ENCODE measurements at regions not wholly inside any gene's neighbourhood (a gene's known extent, or its start where the extent isn't known, plus 50 kb on each side); places are given as distances from the start of the nearest gene placed in this dataset.

DNA sequence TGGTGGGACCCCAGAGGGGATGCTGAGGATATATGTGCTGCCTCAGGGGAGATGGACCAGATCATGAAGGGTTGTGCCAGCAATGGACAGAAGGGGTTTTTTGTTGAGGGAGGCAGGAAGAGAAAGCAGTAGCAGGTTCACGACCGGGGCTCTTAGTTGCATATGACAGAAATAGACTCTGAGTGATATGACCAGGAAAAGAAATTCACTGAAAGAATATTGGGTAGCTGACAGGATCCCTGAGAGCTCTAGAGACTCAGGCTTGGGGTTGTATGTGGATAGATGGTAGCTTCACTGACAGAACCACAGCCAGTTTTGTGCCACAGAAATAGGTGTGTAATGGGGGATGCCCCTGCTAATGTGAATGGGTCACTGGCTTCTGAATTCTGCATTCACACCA, 241.6 kb downstream of the ZNF621 start:
- H3K36me3 Mint-ChIP-seq (ENCODE audit: low read depth) = no peaks in the 10 kb centered on the region
- ATAC-seq = no peak
- H3K9me3 Mint-ChIP-seq = peaks cover 5% of the 10 kb centered on the region
- peaks cover 6% of the 10 kb centered on the region for H3K27me3 Mint-ChIP-seq
- no peaks in the 10 kb centered on the region for H3K4me1 Mint-ChIP-seq
- DNase-seq = no peak
- no peak overlapping the region for H3K4me3 Mint-ChIP-seq
- H3K27ac Mint-ChIP-seq = no peak overlapping the region

- DNase-seq (no peak), ATAC-seq (no peak)
- H3K36me3 Mint-ChIP-seq (ENCODE audit: low read depth) = no peaks in the 10 kb centered on the region
- H3K4me1 Mint-ChIP-seq = no peaks in the 10 kb centered on the region
- H3K9me3 Mint-ChIP-seq = peaks cover 1% of the 10 kb centered on the region
- no peak overlapping the region for H3K4me3 Mint-ChIP-seq
- peaks cover 3% of the 10 kb centered on the region for H3K27me3 Mint-ChIP-seq
- no peak overlapping the region for H3K27ac Mint-ChIP-seq
These were observed 243.3 kb downstream of the ZNF621 start for GRCh38 chr3:40768046-40768445.

DNA sequence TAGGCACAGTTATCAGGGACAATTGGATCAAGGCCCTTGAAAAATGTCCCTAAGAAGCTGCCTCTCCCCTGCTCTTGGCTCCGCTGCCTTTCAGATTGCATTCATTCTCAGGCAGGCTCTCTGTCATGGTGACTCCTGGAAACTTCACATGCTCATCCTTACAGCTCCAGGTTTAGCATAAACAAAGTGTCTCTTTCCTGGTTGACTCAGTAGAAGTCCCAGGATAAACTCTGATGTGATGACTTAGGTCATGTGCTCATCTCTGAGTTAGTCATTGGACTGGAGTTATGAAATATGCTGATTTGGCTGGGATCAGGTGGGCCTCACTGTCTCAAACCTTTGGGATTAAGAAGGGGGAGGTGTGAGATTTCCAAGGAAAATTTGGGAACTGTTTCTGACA, 243.8 kb downstream of the ZNF621 start:
- no peak overlapping the region for H3K27ac Mint-ChIP-seq
- DNase-seq = no peak
- H3K36me3 Mint-ChIP-seq (ENCODE audit: low read depth) = no peaks in the 10 kb centered on the region

DNA sequence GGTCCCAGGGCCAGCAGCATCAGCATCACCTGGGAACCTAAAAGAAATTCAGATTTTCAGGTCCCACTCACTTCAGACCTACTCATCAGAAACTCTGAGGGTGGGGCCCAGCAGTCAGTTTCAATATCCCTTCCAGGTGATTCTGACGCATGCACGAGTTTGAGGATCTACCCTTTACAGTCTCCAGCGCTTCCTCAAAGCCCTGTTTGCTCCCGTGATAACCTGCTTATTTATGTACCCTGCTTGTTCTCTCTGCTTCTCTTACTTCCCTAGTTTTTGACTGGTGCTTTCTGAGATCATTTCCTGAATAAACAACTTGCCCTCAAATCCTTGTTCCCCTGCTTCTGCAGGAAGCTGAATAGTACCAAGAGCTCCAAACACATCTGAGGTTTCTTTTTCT, 245.3 kb downstream of the ZNF621 start:
- Mint-ChIP-seq H3K4me3 (no peak overlapping the region), H3K9me3 (no peaks in the 10 kb centered on the region), H3K27ac (no peak overlapping the region), H3K4me1 (no peaks in the 10 kb centered on the region), H3K27me3 (no peaks in the 10 kb centered on the region), H3K36me3 (ENCODE audit: low read depth) (no peaks in the 10 kb centered on the region)
- ATAC-seq (no peak), DNase-seq (no peak)

More for the DNA sequence above, 243.8 kb downstream of the ZNF621 start:
- Mint-ChIP-seq H3K27me3 (peaks cover 2% of the 10 kb centered on the region), H3K4me3 (no peak overlapping the region), H3K4me1 (no peaks in the 10 kb centered on the region), H3K9me3 (no peaks in the 10 kb centered on the region)
- ATAC-seq = no peak

DNA sequence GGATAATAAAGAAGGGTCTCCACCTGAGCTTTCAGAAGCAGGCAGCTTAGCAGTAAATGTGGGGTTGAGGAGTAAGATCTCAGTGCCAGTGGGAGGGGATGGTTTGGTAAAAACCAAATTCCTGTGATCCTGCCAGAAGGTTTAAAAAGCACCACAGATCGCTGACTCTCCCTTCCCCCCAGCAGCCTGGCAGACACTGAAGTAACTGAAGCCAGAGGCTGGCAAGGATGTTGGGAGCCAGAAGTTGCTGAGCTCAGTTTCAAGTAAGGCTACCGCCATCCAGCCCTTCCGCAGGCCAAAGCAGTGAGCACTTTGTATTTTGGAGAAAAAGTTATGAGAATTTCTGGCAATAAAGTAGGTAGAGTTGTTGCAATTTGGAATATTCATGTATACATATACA, 246.4 kb downstream of the ZNF621 start:
- Mint-ChIP-seq H3K27me3 (no peaks in the 10 kb centered on the region), H3K4me3 (no peak overlapping the region), H3K9me3 (no peaks in the 10 kb centered on the region), H3K27ac (no peak overlapping the region), H3K36me3 (ENCODE audit: low read depth) (no peaks in the 10 kb centered on the region), H3K4me1 (no peaks in the 10 kb centered on the region)
- no peak for ATAC-seq
- no peak for DNase-seq

- Mint-ChIP-seq H3K4me1 (no peaks in the 10 kb centered on the region), H3K36me3 (ENCODE audit: low read depth) (no peaks in the 10 kb centered on the region), H3K27ac (no peak overlapping the region), H3K27me3 (peaks cover 8% of the 10 kb centered on the region), H3K4me3 (no peak overlapping the region), H3K9me3 (no peaks in the 10 kb centered on the region)
- ATAC-seq (no peak), DNase-seq (no peak)
These were observed 254.3 kb downstream of the ZNF621 start for GRCh38 chr3:40779039-40779438.

DNA sequence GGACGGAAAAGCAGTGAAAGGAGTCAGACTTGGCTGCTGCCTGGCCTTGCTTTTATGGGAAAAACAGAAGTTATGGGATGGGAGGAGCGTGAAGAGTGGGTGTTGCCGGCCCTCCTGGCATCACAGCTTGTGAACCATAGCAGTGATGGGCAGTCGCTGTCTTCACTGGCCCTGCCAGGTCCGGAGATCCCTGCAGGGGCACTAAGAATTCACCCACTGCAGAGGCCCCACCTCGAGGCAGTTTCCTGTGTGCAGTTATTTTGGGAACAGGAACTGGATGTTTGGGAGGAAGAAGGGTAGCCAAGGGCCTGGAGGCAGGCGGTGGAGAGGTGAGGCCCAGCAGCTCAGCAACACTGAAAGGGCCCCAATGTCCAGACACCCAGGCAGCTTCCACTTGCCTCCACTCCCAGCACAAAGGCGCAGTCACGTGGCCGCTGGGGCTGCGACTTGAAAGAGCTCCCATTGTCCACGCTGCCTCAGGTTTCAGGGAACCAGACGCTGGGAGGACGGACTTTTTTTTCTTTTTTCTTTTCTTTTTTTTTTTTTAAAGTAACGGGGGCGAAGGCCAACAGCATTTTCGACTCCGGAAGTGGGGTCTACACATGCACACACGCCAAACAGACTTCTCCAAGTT, 255.6 kb downstream of the ZNF621 start:
- Mint-ChIP-seq H3K27ac (no peak overlapping the region), H3K4me3 (no peak overlapping the region)

GRCh38 chr3:40780925-40781406, 256.2 kb downstream of the ZNF621 start:
- no peaks in the 10 kb centered on the region for H3K9me3 Mint-ChIP-seq
- no peak overlapping the region for H3K27ac Mint-ChIP-seq
- DNase-seq (no peak), ATAC-seq (no peak)
- peaks cover 8% of the 10 kb centered on the region for H3K27me3 Mint-ChIP-seq
- no peak overlapping the region for H3K4me3 Mint-ChIP-seq
- no peaks in the 10 kb centered on the region for H3K36me3 Mint-ChIP-seq (ENCODE audit: low read depth)
- H3K4me1 Mint-ChIP-seq = no peaks in the 10 kb centered on the region

More for the DNA sequence above, 255.6 kb downstream of the ZNF621 start:
- Mint-ChIP-seq H3K9me3 (no peaks in the 10 kb centered on the region), H3K4me1 (no peaks in the 10 kb centered on the region), H3K36me3 (ENCODE audit: low read depth) (no peaks in the 10 kb centered on the region), H3K27me3 (peaks cover 8% of the 10 kb centered on the region)
- DNase-seq = no peak
- no peak for ATAC-seq

GRCh38 chr3:40782111-40782721, 257.5 kb downstream of the ZNF621 start:
- ATAC-seq (peak; percentile 43), DNase-seq (no peak)
- H3K4me1 Mint-ChIP-seq = no peaks in the 10 kb centered on the region
- no peak overlapping the region for H3K4me3 Mint-ChIP-seq
- H3K27ac Mint-ChIP-seq = no peak overlapping the region
- peaks cover 2% of the 10 kb centered on the region for H3K27me3 Mint-ChIP-seq
- H3K9me3 Mint-ChIP-seq = peaks cover 6% of the 10 kb centered on the region
- H3K36me3 Mint-ChIP-seq (ENCODE audit: low read depth) = no peaks in the 10 kb centered on the region

DNA sequence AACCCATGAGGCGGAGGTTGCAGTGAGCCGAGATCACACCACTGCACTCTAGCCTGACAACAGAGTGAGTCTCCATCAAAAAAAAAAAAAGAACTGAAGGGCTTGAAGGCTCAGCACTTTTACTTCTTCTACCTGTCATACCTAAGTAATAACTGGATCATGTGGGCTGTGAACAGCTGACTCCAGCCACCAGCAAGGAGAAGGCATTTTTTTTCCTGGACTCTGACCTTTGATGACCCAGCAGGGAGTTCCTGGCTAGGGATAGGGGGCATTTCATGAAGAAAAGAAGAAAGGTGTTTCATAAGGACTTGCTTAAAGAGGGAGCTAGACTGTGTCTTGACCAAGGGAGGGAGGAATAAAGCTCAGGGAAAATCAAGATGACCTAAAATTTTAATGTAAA, 266.0 kb downstream of the ZNF621 start:
- no peaks in the 10 kb centered on the region for H3K4me1 Mint-ChIP-seq
- ATAC-seq (no peak), DNase-seq (no peak)
- H3K9me3 Mint-ChIP-seq = peaks cover 11% of the 10 kb centered on the region
- H3K4me3 Mint-ChIP-seq = no peak overlapping the region
- H3K27ac Mint-ChIP-seq = no peak overlapping the region
- H3K36me3 Mint-ChIP-seq (ENCODE audit: low read depth) = no peaks in the 10 kb centered on the region
- peaks cover 8% of the 10 kb centered on the region for H3K27me3 Mint-ChIP-seq

- no peak overlapping the region for H3K4me3 Mint-ChIP-seq
- no peaks in the 10 kb centered on the region for H3K36me3 Mint-ChIP-seq (ENCODE audit: low read depth)
- no peak for DNase-seq
- peaks cover 5% of the 10 kb centered on the region for H3K9me3 Mint-ChIP-seq
- no peak overlapping the region for H3K27ac Mint-ChIP-seq
- no peaks in the 10 kb centered on the region for H3K4me1 Mint-ChIP-seq
- peaks cover 8% of the 10 kb centered on the region for H3K27me3 Mint-ChIP-seq
- no peak for ATAC-seq
These were observed 269.0 kb downstream of the ZNF621 start for GRCh38 chr3:40793730-40794129.

DNA sequence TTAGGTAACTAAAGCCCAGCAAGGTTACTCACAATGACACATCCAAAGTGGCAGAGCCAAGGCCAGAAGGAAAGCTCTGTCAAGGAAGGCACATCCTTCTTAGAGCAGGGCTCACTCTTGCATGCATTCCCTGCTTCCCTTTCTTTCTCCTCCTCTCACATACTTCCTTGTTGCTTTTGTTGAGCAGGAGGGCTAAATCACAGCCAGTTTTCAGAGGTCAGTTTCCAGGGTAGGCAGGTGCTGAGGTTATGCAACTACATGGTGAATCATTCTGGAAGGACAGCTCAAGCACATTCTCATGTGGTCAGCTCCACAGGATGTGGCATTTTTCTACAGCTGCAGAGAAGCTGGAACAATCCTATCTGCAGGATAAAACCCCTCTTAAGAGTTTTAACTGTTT, 275.6 kb downstream of the ZNF621 start:
- H3K4me3 Mint-ChIP-seq = no peak overlapping the region
- H3K4me1 Mint-ChIP-seq = no peaks in the 10 kb centered on the region
- H3K36me3 Mint-ChIP-seq (ENCODE audit: low read depth) = no peaks in the 10 kb centered on the region
- H3K27me3 Mint-ChIP-seq = peaks cover 7% of the 10 kb centered on the region
- DNase-seq (no peak), ATAC-seq (no peak)
- no peak overlapping the region for H3K27ac Mint-ChIP-seq
- no peaks in the 10 kb centered on the region for H3K9me3 Mint-ChIP-seq

GRCh38 chr3:40801284-40801741, 276.6 kb downstream of the ZNF621 start:
- Mint-ChIP-seq H3K27ac (no peak overlapping the region), H3K4me3 (no peak overlapping the region), H3K27me3 (peaks cover 7% of the 10 kb centered on the region), H3K9me3 (no peaks in the 10 kb centered on the region), H3K36me3 (ENCODE audit: low read depth) (no peaks in the 10 kb centered on the region), H3K4me1 (no peaks in the 10 kb centered on the region)
- ATAC-seq (no peak), DNase-seq (no peak)

DNA sequence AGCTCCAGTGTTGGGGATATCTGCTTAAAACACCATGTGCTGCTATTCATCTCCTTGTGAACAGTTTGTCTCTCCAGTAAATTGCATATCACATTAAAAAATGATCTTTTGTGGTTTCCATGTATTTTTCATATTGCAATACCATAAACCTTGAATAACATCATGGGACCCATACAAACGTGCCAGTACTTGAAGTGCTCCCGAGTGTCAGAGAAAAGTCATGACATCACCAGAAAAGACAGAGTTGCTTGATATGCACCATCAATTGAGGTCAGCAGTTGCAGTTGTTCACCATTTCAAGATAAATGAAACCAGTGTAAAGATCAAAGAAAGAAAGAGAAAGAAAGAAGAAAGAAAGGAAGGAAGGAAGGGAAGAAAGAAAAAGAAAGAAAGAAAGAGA, 278.6 kb downstream of the ZNF621 start:
- Mint-ChIP-seq H3K36me3 (ENCODE audit: low read depth) (no peaks in the 10 kb centered on the region), H3K27me3 (peaks cover 7% of the 10 kb centered on the region), H3K4me1 (no peaks in the 10 kb centered on the region), H3K27ac (no peak overlapping the region), H3K9me3 (no peaks in the 10 kb centered on the region), H3K4me3 (no peak overlapping the region)
- ATAC-seq = no peak
- no peak for DNase-seq

DNA sequence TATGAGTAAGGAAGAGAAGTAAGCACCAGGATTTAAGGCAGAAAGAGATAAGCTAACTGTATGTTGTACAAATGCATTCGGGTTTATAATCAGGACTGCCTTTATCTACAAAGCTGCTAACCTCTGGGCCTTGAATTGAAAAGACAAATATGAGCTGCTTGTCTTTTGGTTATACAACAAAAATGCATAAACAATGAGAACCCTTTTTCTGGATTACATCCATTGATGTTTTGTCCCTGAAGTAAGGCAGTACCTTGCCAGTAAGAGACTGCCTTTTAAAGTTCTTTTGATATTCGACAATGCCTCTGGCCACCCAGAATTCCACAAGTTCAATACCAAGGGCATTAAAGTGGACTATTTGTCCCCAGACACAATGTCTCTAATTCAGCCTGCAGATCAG, 280.7 kb downstream of the ZNF621 start:
- Mint-ChIP-seq H3K27me3 (peaks cover 4% of the 10 kb centered on the region), H3K9me3 (peaks cover 12% of the 10 kb centered on the region), H3K4me3 (no peak overlapping the region), H3K27ac (no peak overlapping the region), H3K4me1 (no peaks in the 10 kb centered on the region), H3K36me3 (ENCODE audit: low read depth) (no peaks in the 10 kb centered on the region)
- ATAC-seq (no peak), DNase-seq (no peak)

All from activated naive CD8-positive, alpha-beta T cell treated with anti-CD3 and anti-CD28 coated beads, Interleukin-2, amount 50 U/mL, for 24 hours (primary cell).